SK-N-SH (cell line): ENCODE measurements at regions not wholly inside any gene's neighbourhood (a gene's known extent, or its start where the extent isn't known, plus 50 kb on each side); places are given as distances from the start of the nearest gene placed in this dataset.

ENCODE experiments used
- ELF1 ChIP-seq: IDR thresholded peaks from 2 replicates; pipeline ENCODE4 v1.4.0; 2012
- EP300 ChIP-seq, 2 experiments: IDR thresholded peaks; 2 replicates each; pipeline versions ENCODE4 v1.4.0 to v1.6.1; 2012; ENCODE audit warnings: borderline replicate concordance in 1 of 2, low read depth in 1 of 2, low read length in 1 of 2
- FOSL2 ChIP-seq: IDR thresholded peaks from 2 replicates; pipeline ENCODE4 v1.4.0; 2012; ENCODE audit warnings: low read depth, mild to moderate bottlenecking, moderate library complexity, borderline replicate concordance
- GATA2 ChIP-seq: sonication (generic); formaldehyde crosslinking; IDR thresholded peaks from 2 replicates; pipeline ENCODE4 v1.5.0; 2020; ENCODE audit warnings: mild to moderate bottlenecking, missing genetic modification reagents
- NRF1 ChIP-seq: IDR thresholded peaks from 2 replicates; pipeline ENCODE4 v1.6.1; 2012; ENCODE audit warnings: low read depth, mild to moderate bottlenecking, low read length
- RXRA ChIP-seq: IDR thresholded peaks from 2 replicates; pipeline ENCODE4 v1.4.0; 2012; ENCODE audit warnings: low read depth, mild to moderate bottlenecking, borderline replicate concordance
- SIN3A ChIP-seq: IDR thresholded peaks from 2 replicates; pipeline ENCODE4 v1.6.1; 2012; ENCODE audit warnings: low read depth, mild to moderate bottlenecking, low read length, moderate library complexity, borderline replicate concordance
- TF ChIP-seq, protein P1 (sequence below): fragments of 200-600 bp; sonication (generic); IDR thresholded peaks from 2 replicates; pipeline ENCODE4 v1.6.1; 2017; ENCODE audit warnings: antibody characterized with exemption, mild to moderate bottlenecking, moderate library complexity
- TF ChIP-seq, protein P2 (sequence below): IDR thresholded peaks from 2 replicates; pipeline ENCODE4; 2012

DNA sequence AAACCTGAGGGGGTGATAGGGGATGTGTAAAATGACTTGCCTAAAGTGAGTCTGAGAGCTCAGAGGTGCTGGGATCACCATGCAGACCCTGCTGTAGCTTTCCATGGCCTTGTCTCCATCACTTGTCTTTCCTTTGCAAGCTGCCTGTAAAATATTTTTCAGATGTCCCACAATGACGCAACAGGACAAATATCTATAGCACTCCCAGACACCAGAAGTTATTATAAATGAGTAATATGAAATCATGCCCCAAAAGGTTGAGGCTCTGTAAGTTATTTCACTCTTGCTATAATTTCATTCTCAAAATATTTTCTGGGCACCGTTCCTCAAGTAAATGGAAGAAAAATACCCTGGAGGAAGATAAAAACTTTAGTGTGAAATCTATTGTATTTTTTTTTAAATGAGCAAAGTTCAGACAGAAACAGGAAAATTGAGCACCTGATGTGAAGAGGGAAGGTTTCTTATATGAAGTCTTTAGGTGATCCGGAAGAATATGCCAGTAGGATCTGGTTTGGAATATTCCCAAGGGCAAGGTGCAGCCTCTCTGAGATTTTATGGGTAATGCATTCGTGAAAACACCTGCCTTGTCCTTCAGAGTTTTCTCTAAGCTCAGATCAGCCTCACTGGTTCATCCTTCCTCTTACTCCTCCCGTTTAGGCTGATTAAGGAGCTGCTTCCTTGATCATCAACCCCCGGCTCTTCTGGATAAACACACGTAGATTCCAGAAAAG lies 138.3 kb upstream of the DMAC1 start:
- TF ChIP-seq EP300 (IDR thresholded peaks at IDR 0.05; ENCODE audit: borderline replicate concordance in 1 of 2, low read depth in 1 of 2, low read length in 1 of 2) (no peak), RXRA (no peak), FOSL2 (no peak), GATA2 (no peak), ELF1 (no peak), NRF1 (no peak), SIN3A (no peak)
- TF ChIP-seq, protein P1, sequence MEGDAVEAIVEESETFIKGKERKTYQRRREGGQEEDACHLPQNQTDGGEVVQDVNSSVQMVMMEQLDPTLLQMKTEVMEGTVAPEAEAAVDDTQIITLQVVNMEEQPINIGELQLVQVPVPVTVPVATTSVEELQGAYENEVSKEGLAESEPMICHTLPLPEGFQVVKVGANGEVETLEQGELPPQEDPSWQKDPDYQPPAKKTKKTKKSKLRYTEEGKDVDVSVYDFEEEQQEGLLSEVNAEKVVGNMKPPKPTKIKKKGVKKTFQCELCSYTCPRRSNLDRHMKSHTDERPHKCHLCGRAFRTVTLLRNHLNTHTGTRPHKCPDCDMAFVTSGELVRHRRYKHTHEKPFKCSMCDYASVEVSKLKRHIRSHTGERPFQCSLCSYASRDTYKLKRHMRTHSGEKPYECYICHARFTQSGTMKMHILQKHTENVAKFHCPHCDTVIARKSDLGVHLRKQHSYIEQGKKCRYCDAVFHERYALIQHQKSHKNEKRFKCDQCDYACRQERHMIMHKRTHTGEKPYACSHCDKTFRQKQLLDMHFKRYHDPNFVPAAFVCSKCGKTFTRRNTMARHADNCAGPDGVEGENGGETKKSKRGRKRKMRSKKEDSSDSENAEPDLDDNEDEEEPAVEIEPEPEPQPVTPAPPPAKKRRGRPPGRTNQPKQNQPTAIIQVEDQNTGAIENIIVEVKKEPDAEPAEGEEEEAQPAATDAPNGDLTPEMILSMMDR = no peak
- TF ChIP-seq, protein P2, sequence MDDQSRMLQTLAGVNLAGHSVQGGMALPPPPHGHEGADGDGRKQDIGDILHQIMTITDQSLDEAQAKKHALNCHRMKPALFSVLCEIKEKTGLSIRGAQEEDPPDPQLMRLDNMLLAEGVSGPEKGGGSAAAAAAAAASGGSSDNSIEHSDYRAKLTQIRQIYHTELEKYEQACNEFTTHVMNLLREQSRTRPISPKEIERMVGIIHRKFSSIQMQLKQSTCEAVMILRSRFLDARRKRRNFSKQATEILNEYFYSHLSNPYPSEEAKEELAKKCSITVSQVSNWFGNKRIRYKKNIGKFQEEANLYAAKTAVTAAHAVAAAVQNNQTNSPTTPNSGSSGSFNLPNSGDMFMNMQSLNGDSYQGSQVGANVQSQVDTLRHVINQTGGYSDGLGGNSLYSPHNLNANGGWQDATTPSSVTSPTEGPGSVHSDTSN = no peak
